ENCODE measurements at regions not wholly inside any gene's neighbourhood (a gene's known extent, or its start where the extent isn't known, plus 50 kb on each side); places are given as distances from the start of the nearest gene placed in this dataset.

GRCh38 chr21:27818847-27819246, 852.0 kb upstream of the ADAMTS5 start:
- H3K27me3 ChIP-seq (replicated peaks in 1 of 4; ENCODE audit: control extremely low read depth in 1 of 4, control insufficient read depth in 3 of 4, insufficient read depth in 4 of 4, low read length in 3 of 4), result no peaks in the 10 kb centered on the region
- no peak overlapping the region for H3K4me3 Mint-ChIP-seq
- POLR2A ChIA-PET, result no interaction called here
- intact Hi-C loops (cut with micrococcal nuclease), result no loop called here
- no peaks in the 10 kb centered on the region for H3K4me1 Mint-ChIP-seq
- no peaks in the 10 kb centered on the region for H3K9me3 ChIP-seq (ENCODE audit: control extremely low read depth in 1 of 3, control insufficient read depth in 2 of 3, insufficient read depth in 1 of 3, low read length in 2 of 3)
- TF ChIP-seq CTCF (IDR thresholded peaks at IDR 0.05) (no peak), EZH2 (IDR thresholded peaks at IDR 0.05; ENCODE audit: borderline replicate concordance, insufficient read depth, low read depth, low read length, poor library complexity, severe bottlenecking) (no peak)
- peaks cover 4% of the 10 kb centered on the region for H3K9me3 Mint-ChIP-seq (ENCODE audit: insufficient read depth)
- no peak overlapping the region for H3K9ac ChIP-seq (ENCODE audit: low read length)
- no peak overlapping the region for H2AFZ ChIP-seq (ENCODE audit: insufficient read depth, low read depth, low read length, poor library complexity, severe bottlenecking)
- CTCF ChIA-PET, result no interaction called here
- H3K79me2 ChIP-seq (ENCODE audit: control insufficient read depth, insufficient read depth, low read length), result no peaks in the 10 kb centered on the region
- H3K27me3 Mint-ChIP-seq, result no peaks in the 10 kb centered on the region
- H3K4me2 ChIP-seq (replicated peaks; ENCODE audit: low read depth, low read length, poor library complexity, severe bottlenecking), result no peak overlapping the region
- H3K27ac ChIP-seq (ENCODE audit: low read length in 2 of 2), result no peak overlapping the region
- no peak for DNase-seq
- WGBS (ENCODE audit: insufficient coverage), result 86% methylated on average over 1 of the region's 4 CpGs
- no peaks in the 10 kb centered on the region for H3K4me1 ChIP-seq (ENCODE audit: control insufficient read depth in 2 of 2, insufficient read depth in 2 of 2, low read length in 2 of 2)
- no peak overlapping the region for H3K4me3 ChIP-seq (ENCODE audit: control extremely low read depth in 1 of 5, extremely low read depth in 1 of 5, insufficient read depth in 1 of 5, low read depth in 2 of 5, low read length in 4 of 5)
- no peak overlapping the region for H3K27ac Mint-ChIP-seq
- ATAC-seq (ENCODE audit: low read depth), result no peak
- no peaks in the 10 kb centered on the region for H4K20me1 ChIP-seq (ENCODE audit: control insufficient read depth, insufficient read depth, low read length, poor library complexity, severe bottlenecking)
- no peaks in the 10 kb centered on the region for H3K36me3 ChIP-seq (replicated peaks in 1 of 2; ENCODE audit: control extremely low read depth in 1 of 2, control insufficient read depth in 1 of 2, extremely low read depth in 1 of 2, insufficient read depth in 2 of 2, low read length in 1 of 2)

GRCh38 chr21:27817902-27818623, 851.2 kb upstream of the ADAMTS5 start:
- no peak overlapping the region for H3K4me3 Mint-ChIP-seq
- TF ChIP-seq EZH2 (IDR thresholded peaks at IDR 0.05; ENCODE audit: borderline replicate concordance, insufficient read depth, low read depth, low read length, poor library complexity, severe bottlenecking) (no peak), CTCF (IDR thresholded peaks at IDR 0.05) (no peak)
- WGBS (ENCODE audit: insufficient coverage), result 95% methylated on average over 3 of the region's 5 CpGs

More at GRCh38 chr21:27817902-27818623, 851.2 kb upstream of the ADAMTS5 start:
- no peak overlapping the region for H3K9ac ChIP-seq (ENCODE audit: low read length)
- no peaks in the 10 kb centered on the region for H3K36me3 ChIP-seq (replicated peaks in 1 of 2; ENCODE audit: control extremely low read depth in 1 of 2, control insufficient read depth in 1 of 2, extremely low read depth in 1 of 2, insufficient read depth in 2 of 2, low read length in 1 of 2)
- no peak for DNase-seq
- H3K27me3 ChIP-seq (replicated peaks in 1 of 4; ENCODE audit: control extremely low read depth in 1 of 4, control insufficient read depth in 3 of 4, insufficient read depth in 4 of 4, low read length in 3 of 4), result no peaks in the 10 kb centered on the region
- H3K9me3 ChIP-seq (ENCODE audit: control extremely low read depth in 1 of 3, control insufficient read depth in 2 of 3, insufficient read depth in 1 of 3, low read length in 2 of 3), result no peaks in the 10 kb centered on the region
- Mint-ChIP-seq H3K27ac (no peak overlapping the region), H3K9me3 (ENCODE audit: insufficient read depth) (peaks cover 4% of the 10 kb centered on the region), H3K4me1 (no peaks in the 10 kb centered on the region), H3K27me3 (no peaks in the 10 kb centered on the region)
- no peaks in the 10 kb centered on the region for H3K4me1 ChIP-seq (ENCODE audit: control insufficient read depth in 2 of 2, insufficient read depth in 2 of 2, low read length in 2 of 2)
- H3K4me3 ChIP-seq (ENCODE audit: control extremely low read depth in 1 of 5, extremely low read depth in 1 of 5, insufficient read depth in 1 of 5, low read depth in 2 of 5, low read length in 4 of 5), result no peak overlapping the region
- H2AFZ ChIP-seq (ENCODE audit: insufficient read depth, low read depth, low read length, poor library complexity, severe bottlenecking), result no peak overlapping the region
- ATAC-seq (ENCODE audit: low read depth), result no peak
- H3K4me2 ChIP-seq (replicated peaks; ENCODE audit: low read depth, low read length, poor library complexity, severe bottlenecking), result no peak overlapping the region
- H3K27ac ChIP-seq (ENCODE audit: low read length in 2 of 2), result no peak overlapping the region
- ChIA-PET POLR2A (no interaction called here), CTCF (no interaction called here)
- H4K20me1 ChIP-seq (ENCODE audit: control insufficient read depth, insufficient read depth, low read length, poor library complexity, severe bottlenecking), result no peaks in the 10 kb centered on the region
- no peaks in the 10 kb centered on the region for H3K79me2 ChIP-seq (ENCODE audit: control insufficient read depth, insufficient read depth, low read length)
- intact Hi-C loops (cut with micrococcal nuclease), result no loop called here
